ENCODE measurements at regions not wholly inside any gene's neighbourhood (a gene's known extent, or its start where the extent isn't known, plus 50 kb on each side); places are given as distances from the start of the nearest gene placed in this dataset.

- Histone ChIP-seq H3K4ac (ENCODE audit: low read depth, low read length) (no peak overlapping the region), H2BK120ac (ENCODE audit: low read depth, low read length) (no peak overlapping the region), H3K4me1 (ENCODE audit: control insufficient read depth, insufficient read depth, low read length) (no peaks in the 10 kb centered on the region), H3K9ac (ENCODE audit: low read depth, low read length) (no peak overlapping the region), H2BK15ac (ENCODE audit: low read depth, low read length) (no peak overlapping the region), H2AK9ac (replicated peaks; ENCODE audit: low read depth, low read length, poor library complexity) (no peak overlapping the region), H2AK5ac (ENCODE audit: low read depth, low read length) (no peak overlapping the region), H3K9me1 (ENCODE audit: insufficient read depth, low read length) (no peaks in the 10 kb centered on the region), H4K20me1 (ENCODE audit: insufficient read depth, low read length) (no peaks in the 10 kb centered on the region), H3K79me1 (ENCODE audit: low read depth in 1 of 2, low read length in 2 of 2) (no peaks in the 10 kb centered on the region), H3K4me2 (ENCODE audit: low read depth, low read length) (no peak overlapping the region), H3K27ac (ENCODE audit: insufficient read depth, low read length) (no peak overlapping the region), H3K56ac (ENCODE audit: extremely low read depth, insufficient read depth, low read length) (no peak overlapping the region), H2BK5ac (ENCODE audit: low read depth, low read length, poor library complexity, severe bottlenecking) (no peak overlapping the region), H3K36me3 (ENCODE audit: control insufficient read depth, insufficient read depth, low read length) (no peaks in the 10 kb centered on the region), H3K27me3 (ENCODE audit: control insufficient read depth, insufficient read depth, low read length) (no peaks in the 10 kb centered on the region), H3K23ac (ENCODE audit: low read depth, low read length) (no peak overlapping the region), H2BK20ac (ENCODE audit: low read depth, low read length) (no peak overlapping the region), H4K91ac (ENCODE audit: insufficient read depth, low read depth, low read length) (no peak overlapping the region), H3K18ac (ENCODE audit: low read depth, low read length) (no peak overlapping the region), H3K14ac (replicated peaks; ENCODE audit: low read depth, low read length) (no peak overlapping the region), H3K9me3 (ENCODE audit: control insufficient read depth, insufficient read depth, low read length) (peaks cover 4% of the 10 kb centered on the region; the same call in 1 of the 2 replicates), H2AFZ (replicated peaks; ENCODE audit: low read length, poor library complexity) (no peak overlapping the region), H4K8ac (ENCODE audit: low read depth in 2 of 2, low read length in 2 of 2) (no peak overlapping the region), H3K4me3 (ENCODE audit: insufficient read depth, low read depth, low read length) (no peak overlapping the region), H4K5ac (ENCODE audit: low read depth, low read length) (no peak overlapping the region)
- no peak for DNase-seq
- in situ Hi-C loops (cut with MboI; ENCODE audit: low sequenced_read_pairs) (no loop called here), intact Hi-C loops (cut with micrococcal nuclease) (no loop called here), dilution Hi-C loops (cut with HindIII; ENCODE audit: low sequenced_read_pairs, unreplicated experiment) (no loop called here)
- ChIA-PET CTCF (no interaction called here), POLR2A (ENCODE audit: unreplicated experiment) (no interaction called here)
- no peak for ATAC-seq (ENCODE audit: low read depth)
- no TSS peak for BruUV-seq (replicated peaks)
- WGBS, 2 experiments (ENCODE audit: extremely low coverage in 2 of 2, insufficient read length in 1 of 2) = 0% methylated on average over 1 of the region's 5 CpGs; no CpG with 5 or more reads in 1 of the 2 experiments
- no peak for TF ChIP-seq NFE2L2 (IDR thresholded peaks at IDR 0.05; ENCODE audit: low read depth, low read length)
- no peak for TF ChIP-seq CHD1 (IDR thresholded peaks at IDR 0.05; ENCODE audit: low read depth, low read length)
- TF ChIP-seq, protein P1, sequence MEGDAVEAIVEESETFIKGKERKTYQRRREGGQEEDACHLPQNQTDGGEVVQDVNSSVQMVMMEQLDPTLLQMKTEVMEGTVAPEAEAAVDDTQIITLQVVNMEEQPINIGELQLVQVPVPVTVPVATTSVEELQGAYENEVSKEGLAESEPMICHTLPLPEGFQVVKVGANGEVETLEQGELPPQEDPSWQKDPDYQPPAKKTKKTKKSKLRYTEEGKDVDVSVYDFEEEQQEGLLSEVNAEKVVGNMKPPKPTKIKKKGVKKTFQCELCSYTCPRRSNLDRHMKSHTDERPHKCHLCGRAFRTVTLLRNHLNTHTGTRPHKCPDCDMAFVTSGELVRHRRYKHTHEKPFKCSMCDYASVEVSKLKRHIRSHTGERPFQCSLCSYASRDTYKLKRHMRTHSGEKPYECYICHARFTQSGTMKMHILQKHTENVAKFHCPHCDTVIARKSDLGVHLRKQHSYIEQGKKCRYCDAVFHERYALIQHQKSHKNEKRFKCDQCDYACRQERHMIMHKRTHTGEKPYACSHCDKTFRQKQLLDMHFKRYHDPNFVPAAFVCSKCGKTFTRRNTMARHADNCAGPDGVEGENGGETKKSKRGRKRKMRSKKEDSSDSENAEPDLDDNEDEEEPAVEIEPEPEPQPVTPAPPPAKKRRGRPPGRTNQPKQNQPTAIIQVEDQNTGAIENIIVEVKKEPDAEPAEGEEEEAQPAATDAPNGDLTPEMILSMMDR (conservative IDR thresholded peaks at IDR 0.05; ENCODE audit: low read depth, low read length) = no peak
- no peak for TF ChIP-seq MAZ (IDR thresholded peaks at IDR 0.05; ENCODE audit: borderline replicate concordance, low read depth, low read length)
- no peak for TF ChIP-seq ELK1 (IDR thresholded peaks at IDR 0.05; ENCODE audit: borderline replicate concordance, low read depth, low read length)
- TF ChIP-seq MXI1 (IDR thresholded peaks at IDR 0.05; ENCODE audit: borderline replicate concordance, low read depth, low read length) = no peak
- TF ChIP-seq FOS (IDR thresholded peaks at IDR 0.05; ENCODE audit: low read depth, low read length) = no peak
Measured at GRCh38 chr6:153621070-153621469, 418.0 kb upstream of the OPRM1 start.
